Peyer's patch (tissue), 4 donors: ENCODE measurements at regions not wholly inside any gene's neighbourhood (a gene's known extent, or its start where the extent isn't known, plus 50 kb on each side); places are given as distances from the start of the nearest gene placed in this dataset.

Experiments
- DNase-seq, 3 donors: peaks; one replicate each; pipeline ENCODE4 v3.0.0-alpha.2; 2017 to 2019
- H3K27ac ChIP-seq, 4 donors: fragments of 200-600 bp; sonication (generic); one replicate each; pipeline ENCODE4 v1.5.1; 2016 to 2019
- H3K27me3 ChIP-seq, 2 donors: fragments of 200-600 bp; sonication (generic); one replicate each; pipeline ENCODE4 v1.5.1; 2019
- H3K36me3 ChIP-seq, 3 donors: fragments of 200-600 bp; sonication (generic); one replicate each; pipeline ENCODE4 v1.5.1; 2016 to 2019
- H3K4me1 ChIP-seq, 4 donors: fragments of 200-600 bp; sonication (generic); one replicate each; pipeline ENCODE4 v1.5.1; 2016 to 2019
- H3K4me3 ChIP-seq, 4 donors: fragments of 200-600 bp; sonication (generic); 1 replicate in 3 of 4; 2 replicates in 1 of 4; pipeline ENCODE4 v1.5.1; 2016 to 2019; ENCODE audit warnings: mild to moderate bottlenecking in 1 of 4
- H3K9me3 ChIP-seq, 4 donors: fragments of 200-600 bp; sonication (generic); one replicate each; pipeline ENCODE4 v1.5.1; 2016 to 2019; ENCODE audit warnings: mild to moderate bottlenecking in 1 of 4
- POLR2A ChIP-seq, 2 donors: fragments of 450-650 bp; IDR thresholded peaks; one replicate each; pipeline ENCODE4 v1.5.1; 2017; ENCODE audit warnings: antibody characterized with exemption in 2 of 2, mild to moderate bottlenecking in 2 of 2, moderate library complexity in 2 of 2
- TF ChIP-seq, protein P1 (sequence below), 6 experiments: fragments of 450-650 bp in 4 of 6; fragments of 200-600 bp in 2 of 6; sonication (generic) in 1 of 6; IDR thresholded peaks; one replicate each; pipeline ENCODE4 v1.5.1; 2017 to 2019; ENCODE audit warnings: antibody characterized with exemption in 6 of 6, mild to moderate bottlenecking in 3 of 6, moderate library complexity in 1 of 6

DNA sequence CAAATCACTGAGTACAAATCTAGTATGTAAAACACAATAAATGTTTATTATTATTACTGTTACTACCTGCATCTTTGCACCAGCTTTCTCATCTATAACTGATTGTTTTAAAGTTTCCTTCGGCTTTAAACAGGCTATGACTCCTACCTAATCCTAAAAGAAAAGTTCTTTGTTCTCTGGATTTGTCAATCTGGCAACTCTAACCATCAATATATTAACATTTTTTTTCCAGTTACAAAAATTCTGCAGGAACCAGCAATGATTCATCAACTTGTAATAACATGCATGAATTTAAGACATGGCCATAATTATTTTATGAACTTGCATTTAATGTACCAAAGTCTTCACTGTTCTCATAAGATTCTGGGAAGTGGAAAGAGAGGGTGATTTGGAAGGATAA is 228.5 kb downstream of the PIK3R1 start:
- DNase-seq, result no peak
- Histone ChIP-seq H3K9me3 (no peaks in the 10 kb centered on the region), H3K27me3 (no peaks in the 10 kb centered on the region), H3K4me3 (no peak overlapping the region), H3K36me3 (no peaks in the 10 kb centered on the region), H3K4me1 (no peaks in the 10 kb centered on the region), H3K27ac (no peak overlapping the region)
- TF ChIP-seq POLR2A (IDR thresholded peaks at IDR 0.05), result no peak
- TF ChIP-seq, protein P1, sequence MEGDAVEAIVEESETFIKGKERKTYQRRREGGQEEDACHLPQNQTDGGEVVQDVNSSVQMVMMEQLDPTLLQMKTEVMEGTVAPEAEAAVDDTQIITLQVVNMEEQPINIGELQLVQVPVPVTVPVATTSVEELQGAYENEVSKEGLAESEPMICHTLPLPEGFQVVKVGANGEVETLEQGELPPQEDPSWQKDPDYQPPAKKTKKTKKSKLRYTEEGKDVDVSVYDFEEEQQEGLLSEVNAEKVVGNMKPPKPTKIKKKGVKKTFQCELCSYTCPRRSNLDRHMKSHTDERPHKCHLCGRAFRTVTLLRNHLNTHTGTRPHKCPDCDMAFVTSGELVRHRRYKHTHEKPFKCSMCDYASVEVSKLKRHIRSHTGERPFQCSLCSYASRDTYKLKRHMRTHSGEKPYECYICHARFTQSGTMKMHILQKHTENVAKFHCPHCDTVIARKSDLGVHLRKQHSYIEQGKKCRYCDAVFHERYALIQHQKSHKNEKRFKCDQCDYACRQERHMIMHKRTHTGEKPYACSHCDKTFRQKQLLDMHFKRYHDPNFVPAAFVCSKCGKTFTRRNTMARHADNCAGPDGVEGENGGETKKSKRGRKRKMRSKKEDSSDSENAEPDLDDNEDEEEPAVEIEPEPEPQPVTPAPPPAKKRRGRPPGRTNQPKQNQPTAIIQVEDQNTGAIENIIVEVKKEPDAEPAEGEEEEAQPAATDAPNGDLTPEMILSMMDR (IDR thresholded peaks at IDR 0.05), result no peak

DNA sequence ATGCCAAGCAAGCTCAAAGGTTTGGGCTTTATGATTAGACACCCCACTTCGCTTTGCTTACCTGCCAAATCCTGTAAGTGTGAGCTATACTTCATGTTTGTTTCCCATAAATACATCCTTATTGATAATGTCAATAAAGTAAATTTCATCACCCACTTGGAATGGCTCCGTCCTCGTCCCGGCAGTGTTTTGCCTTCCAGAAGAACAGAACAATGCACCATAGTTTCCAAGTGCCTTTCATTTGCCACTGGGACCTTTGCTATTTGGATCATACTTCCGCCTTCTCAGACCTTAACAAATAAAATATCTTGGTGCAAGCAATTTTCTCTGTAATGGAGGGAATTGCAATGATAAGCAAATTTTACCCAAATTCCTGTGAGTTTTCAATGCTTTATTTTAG is 229.3 kb downstream of the PIK3R1 start:
- no peaks in the 10 kb centered on the region for H3K9me3 ChIP-seq
- no peak overlapping the region for H3K4me3 ChIP-seq
- H3K27me3 ChIP-seq, result no peaks in the 10 kb centered on the region
- no peak for DNase-seq
- TF ChIP-seq POLR2A (IDR thresholded peaks at IDR 0.05), result no peak
- TF ChIP-seq, protein P1 (IDR thresholded peaks at IDR 0.05), result no peak
- H3K4me1 ChIP-seq, result no peaks in the 10 kb centered on the region
- no peak overlapping the region for H3K27ac ChIP-seq
- no peaks in the 10 kb centered on the region for H3K36me3 ChIP-seq

DNA sequence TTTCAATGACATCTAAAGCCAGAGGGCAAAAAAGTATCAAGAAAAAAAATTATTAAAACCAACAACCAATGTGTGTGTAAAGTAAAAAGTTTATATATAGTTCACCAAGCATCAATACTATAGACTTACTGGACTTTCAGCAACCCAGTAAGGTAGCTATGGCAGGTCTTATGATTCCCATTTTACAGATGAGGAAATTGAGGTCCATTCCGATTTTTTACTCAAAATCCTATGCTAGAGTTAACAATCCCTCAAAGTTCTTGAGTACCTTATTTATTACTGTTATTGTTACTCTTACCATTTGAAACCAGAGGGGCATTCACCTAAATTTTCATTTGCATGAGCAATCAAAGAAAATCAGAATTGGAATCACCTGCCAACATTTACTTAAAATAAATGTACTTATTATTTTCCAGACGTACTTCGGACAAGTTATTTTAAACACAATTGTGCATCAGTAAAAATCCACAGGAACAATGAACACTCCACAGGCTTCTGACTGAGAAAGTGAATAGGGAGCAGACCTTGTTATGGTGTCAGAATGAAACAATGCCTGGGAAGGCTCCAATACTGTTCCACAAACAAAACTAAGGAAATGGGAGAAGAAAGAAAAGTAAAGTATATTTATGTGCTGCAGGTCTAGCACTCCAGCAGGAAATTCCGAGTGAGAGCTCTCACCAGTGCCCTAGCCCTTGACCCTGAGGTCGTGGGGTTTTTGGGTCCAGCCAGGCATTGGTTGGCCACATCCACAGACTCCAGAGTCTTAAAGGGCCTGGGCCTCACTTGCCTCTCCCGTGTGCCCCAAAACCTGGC is 229.9 kb downstream of the PIK3R1 start:
- no peaks in the 10 kb centered on the region for H3K36me3 ChIP-seq
- no peaks in the 10 kb centered on the region for H3K4me1 ChIP-seq
- no peaks in the 10 kb centered on the region for H3K27me3 ChIP-seq
- no peaks in the 10 kb centered on the region for H3K9me3 ChIP-seq
- no peak overlapping the region for H3K4me3 ChIP-seq
- no peak for DNase-seq
- TF ChIP-seq, protein P1 (IDR thresholded peaks at IDR 0.05), result no peak
- TF ChIP-seq POLR2A (IDR thresholded peaks at IDR 0.05), result no peak
- H3K27ac ChIP-seq, result no peak overlapping the region

DNA sequence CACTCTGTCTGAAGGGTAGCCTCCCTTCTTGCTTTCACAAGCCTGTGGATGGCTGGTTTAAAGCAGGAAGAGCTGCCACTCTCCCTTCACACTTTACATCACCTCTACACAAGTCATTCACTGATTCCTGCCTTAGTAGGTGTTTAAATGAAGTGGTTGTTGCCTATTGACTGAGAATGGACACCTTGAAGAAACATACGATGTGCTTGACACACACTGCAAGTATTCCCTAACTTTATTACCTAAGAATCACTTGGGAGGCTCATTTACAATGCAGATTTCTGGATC is 230.5 kb downstream of the PIK3R1 start:
- TF ChIP-seq, protein P1 (IDR thresholded peaks at IDR 0.05), result no peak
- no peak for TF ChIP-seq POLR2A (IDR thresholded peaks at IDR 0.05)
- Histone ChIP-seq H3K9me3 (no peaks in the 10 kb centered on the region), H3K27ac (no peak overlapping the region), H3K27me3 (no peaks in the 10 kb centered on the region), H3K36me3 (no peaks in the 10 kb centered on the region), H3K4me1 (no peaks in the 10 kb centered on the region), H3K4me3 (no peak overlapping the region)
- no peak for DNase-seq

DNA sequence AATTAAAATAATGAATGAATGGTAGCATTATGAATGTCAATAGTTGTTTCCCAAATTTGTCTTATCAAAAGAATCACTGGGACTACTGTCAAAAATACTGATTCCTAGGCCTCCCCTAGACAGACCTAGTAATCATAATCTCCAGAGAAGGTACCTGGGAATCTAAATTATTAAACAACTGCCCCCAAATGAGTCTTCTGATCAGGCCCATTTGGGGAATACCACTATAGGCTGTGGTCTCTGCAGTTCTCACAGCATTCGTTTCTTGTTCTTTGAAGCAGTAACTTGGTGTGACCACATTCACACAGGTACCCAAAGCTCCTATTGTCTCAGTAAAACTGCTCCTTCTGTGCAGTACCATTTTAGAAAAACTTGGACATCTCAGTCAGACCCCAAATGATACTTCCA is 230.9 kb downstream of the PIK3R1 start:
- Histone ChIP-seq H3K4me1 (no peaks in the 10 kb centered on the region), H3K4me3 (no peak overlapping the region), H3K27me3 (no peaks in the 10 kb centered on the region), H3K36me3 (no peaks in the 10 kb centered on the region), H3K9me3 (no peaks in the 10 kb centered on the region), H3K27ac (no peak overlapping the region)
- TF ChIP-seq, protein P1 (IDR thresholded peaks at IDR 0.05), result no peak
- no peak for TF ChIP-seq POLR2A (IDR thresholded peaks at IDR 0.05)
- no peak for DNase-seq
